GM23338 (cell line): ENCODE measurements at regions not wholly inside any gene's neighbourhood (a gene's known extent, or its start where the extent isn't known, plus 50 kb on each side); places are given as distances from the start of the nearest gene placed in this dataset.

Source experiments
- CREB1 ChIP-seq: fragments of 250-450 bp; sonication (Bioruptor Pico); IDR thresholded peaks from 2 replicates; pipeline ENCODE4 v1.5.0; 2020; ENCODE audit warnings: low read depth, mild to moderate bottlenecking, moderate library complexity
- CTCF ChIP-seq, 2 experiments: fragments of 200-600 bp in 1 of 2; sonication (generic) in 1 of 2; conservative IDR thresholded peaks; 2 replicates each; pipeline versions ENCODE4 v1.5.1 to v1.6.1; 2016 to 2017; ENCODE audit warnings: antibody characterized with exemption in 2 of 2, low read depth in 2 of 2, mild to moderate bottlenecking in 2 of 2, moderate library complexity in 1 of 2
- EZH2 ChIP-seq: fragments of 200-600 bp; sonication (generic); IDR thresholded peaks from one replicate; pipeline ENCODE4 v1.8.0; 2017; ENCODE audit warnings: antibody characterized with exemption, mild to moderate bottlenecking, low read depth; ENCODE audit not compliant: unreplicated experiment
- EZH2phosphoT487 ChIP-seq: fragments of 200-600 bp; sonication (generic); IDR thresholded peaks from one replicate; pipeline ENCODE4 v1.8.1; 2018; ENCODE audit warnings: antibody characterized with exemption; ENCODE audit not compliant: unreplicated experiment
- JUNB ChIP-seq: IDR thresholded peaks from one replicate; pipeline ENCODE4 v1.6.1; 2016; ENCODE audit warnings: antibody characterized with exemption; ENCODE audit not compliant: unreplicated experiment
- POLR2AphosphoS5 ChIP-seq: IDR thresholded peaks from 2 replicates; pipeline ENCODE4 v1.6.1; 2016; ENCODE audit warnings: antibody characterized with exemption, low read depth
- STAT1 ChIP-seq: IDR thresholded peaks from one replicate; pipeline ENCODE4 v1.6.1; 2016; ENCODE audit warnings: antibody characterized with exemption; ENCODE audit not compliant: unreplicated experiment
- ZNF331 ChIP-seq: fragments of 250-450 bp; sonication (Bioruptor Pico); IDR thresholded peaks from 2 replicates; pipeline ENCODE4 v1.5.0; 2020; ENCODE audit warnings: low read depth, mild to moderate bottlenecking, moderate library complexity
- TF ChIP-seq, protein P1 (sequence below): IDR thresholded peaks from one replicate; pipeline ENCODE4 v1.6.1; 2018; ENCODE audit warnings: antibody characterized with exemption; ENCODE audit not compliant: unreplicated experiment

DNA sequence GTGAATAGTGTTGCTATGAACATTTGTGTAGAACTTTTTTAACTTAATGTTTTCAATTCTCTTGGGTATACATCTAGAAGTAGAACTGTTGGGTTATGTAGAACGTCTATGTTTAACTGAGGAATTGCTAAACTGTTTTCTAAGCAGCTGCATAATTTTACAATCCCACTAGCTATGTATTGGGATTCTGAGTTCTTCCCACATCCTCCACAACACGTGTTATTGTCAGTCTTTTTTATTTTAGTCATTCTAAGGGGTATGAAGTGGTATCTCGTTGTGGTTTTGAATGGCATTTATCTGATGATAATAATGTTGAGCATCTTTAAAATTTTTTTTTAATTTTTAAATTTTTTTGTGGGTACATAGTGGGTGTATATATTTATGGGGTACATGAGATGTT is 55.0 kb upstream of the NPHP3 start:
- no peak for TF ChIP-seq POLR2AphosphoS5
- TF ChIP-seq CTCF (conservative IDR thresholded peaks at IDR 0.05; ENCODE audit: low read depth in 2 of 2) = no peak
- TF ChIP-seq EZH2phosphoT487 = no peak
- TF ChIP-seq EZH2 = no peak
- TF ChIP-seq, protein P1, sequence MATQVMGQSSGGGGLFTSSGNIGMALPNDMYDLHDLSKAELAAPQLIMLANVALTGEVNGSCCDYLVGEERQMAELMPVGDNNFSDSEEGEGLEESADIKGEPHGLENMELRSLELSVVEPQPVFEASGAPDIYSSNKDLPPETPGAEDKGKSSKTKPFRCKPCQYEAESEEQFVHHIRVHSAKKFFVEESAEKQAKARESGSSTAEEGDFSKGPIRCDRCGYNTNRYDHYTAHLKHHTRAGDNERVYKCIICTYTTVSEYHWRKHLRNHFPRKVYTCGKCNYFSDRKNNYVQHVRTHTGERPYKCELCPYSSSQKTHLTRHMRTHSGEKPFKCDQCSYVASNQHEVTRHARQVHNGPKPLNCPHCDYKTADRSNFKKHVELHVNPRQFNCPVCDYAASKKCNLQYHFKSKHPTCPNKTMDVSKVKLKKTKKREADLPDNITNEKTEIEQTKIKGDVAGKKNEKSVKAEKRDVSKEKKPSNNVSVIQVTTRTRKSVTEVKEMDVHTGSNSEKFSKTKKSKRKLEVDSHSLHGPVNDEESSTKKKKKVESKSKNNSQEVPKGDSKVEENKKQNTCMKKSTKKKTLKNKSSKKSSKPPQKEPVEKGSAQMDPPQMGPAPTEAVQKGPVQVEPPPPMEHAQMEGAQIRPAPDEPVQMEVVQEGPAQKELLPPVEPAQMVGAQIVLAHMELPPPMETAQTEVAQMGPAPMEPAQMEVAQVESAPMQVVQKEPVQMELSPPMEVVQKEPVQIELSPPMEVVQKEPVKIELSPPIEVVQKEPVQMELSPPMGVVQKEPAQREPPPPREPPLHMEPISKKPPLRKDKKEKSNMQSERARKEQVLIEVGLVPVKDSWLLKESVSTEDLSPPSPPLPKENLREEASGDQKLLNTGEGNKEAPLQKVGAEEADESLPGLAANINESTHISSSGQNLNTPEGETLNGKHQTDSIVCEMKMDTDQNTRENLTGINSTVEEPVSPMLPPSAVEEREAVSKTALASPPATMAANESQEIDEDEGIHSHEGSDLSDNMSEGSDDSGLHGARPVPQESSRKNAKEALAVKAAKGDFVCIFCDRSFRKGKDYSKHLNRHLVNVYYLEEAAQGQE = no peak
- no peak for TF ChIP-seq STAT1
- TF ChIP-seq JUNB = no peak
- no peak for TF ChIP-seq CREB1 (CRISPR knock-in tag)
- no peak for TF ChIP-seq ZNF331 (CRISPR knock-in tag)
